ENCODE measurements at regions not wholly inside any gene's neighbourhood (a gene's known extent, or its start where the extent isn't known, plus 50 kb on each side); places are given as distances from the start of the nearest gene placed in this dataset.
A peak's percentile ranks its signal among the peaks of the same experiment; 100 is the strongest.

DNA sequence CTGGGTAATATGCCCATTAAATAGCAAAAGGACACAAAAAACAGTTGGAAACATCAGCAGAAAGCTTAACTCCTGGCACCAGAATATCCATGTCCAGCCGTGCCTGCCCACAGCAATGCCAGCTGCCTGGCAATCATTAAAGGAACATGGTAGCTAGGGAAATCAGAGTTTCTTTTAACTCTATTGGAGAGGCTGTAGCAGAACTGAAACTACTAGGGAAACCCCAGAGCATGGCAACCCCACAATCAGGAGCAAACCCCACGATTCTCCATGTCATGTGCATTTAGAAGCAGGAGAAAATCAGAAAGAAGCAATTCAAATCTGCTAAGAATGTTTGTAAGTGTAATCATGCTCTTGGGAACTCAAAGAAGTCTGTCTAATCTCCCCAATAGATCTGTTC is 409.0 kb upstream of the SMIM21 start:
- DNase-seq: no peak

DNA sequence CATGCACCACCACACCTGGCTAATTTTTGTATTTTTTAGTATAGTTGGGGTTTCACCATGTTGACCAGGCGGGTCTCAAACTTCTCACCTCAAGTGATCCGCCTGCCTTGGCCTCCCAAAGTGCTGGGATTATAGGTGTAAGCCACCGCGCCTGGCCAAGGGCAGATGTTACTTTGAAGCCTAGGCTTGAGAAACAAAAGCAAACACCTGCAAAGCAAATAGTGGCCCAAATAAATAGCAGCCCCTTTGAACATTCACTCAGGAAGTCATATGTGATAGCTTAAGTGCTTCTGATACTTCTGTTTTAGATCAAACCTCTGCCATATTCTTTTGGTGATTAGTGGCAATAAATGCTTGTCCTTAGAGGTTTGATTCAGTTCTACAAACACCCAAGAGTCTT is 404.5 kb upstream of the SMIM21 start:
- no peak for DNase-seq

DNA sequence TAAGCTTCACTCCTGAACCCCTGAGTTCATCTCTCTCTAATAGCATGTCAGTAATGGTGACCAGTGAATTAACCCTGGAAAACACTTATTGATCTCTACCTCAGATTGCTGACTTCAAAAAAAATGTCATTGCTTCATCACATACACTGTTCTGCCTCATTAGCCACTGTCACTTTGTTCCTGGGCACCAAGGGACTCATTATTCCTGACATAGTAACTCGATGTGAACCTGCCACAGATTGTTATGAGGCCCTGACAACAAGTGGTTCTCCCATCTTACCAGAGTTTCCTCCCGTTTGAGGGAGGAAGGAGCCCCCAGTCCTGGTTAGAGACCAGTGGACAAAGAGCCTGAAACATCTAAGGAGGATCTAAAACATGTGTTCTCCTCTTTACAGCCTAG is 403.3 kb upstream of the SMIM21 start:
- no peak for DNase-seq

DNA sequence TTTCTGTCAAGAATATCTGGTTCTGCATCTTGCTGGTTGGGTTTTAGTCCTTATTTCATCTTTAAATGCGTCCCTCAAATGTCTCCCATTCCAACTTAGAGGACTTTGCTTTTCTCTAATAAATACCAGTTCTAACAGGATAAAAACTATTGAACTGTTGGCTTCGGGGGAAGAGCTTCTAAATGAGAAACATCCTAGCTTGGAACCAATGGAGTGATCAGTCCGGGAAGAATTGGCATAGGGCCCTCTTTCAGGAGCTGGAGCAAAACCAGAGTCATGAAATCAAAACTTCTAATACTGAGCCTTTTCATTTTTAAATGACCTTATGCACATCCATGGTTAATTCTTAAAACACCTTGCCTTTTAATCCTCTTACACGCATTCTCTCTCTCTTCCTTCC is 401.6 kb upstream of the SMIM21 start:
- no peak for DNase-seq

DNA sequence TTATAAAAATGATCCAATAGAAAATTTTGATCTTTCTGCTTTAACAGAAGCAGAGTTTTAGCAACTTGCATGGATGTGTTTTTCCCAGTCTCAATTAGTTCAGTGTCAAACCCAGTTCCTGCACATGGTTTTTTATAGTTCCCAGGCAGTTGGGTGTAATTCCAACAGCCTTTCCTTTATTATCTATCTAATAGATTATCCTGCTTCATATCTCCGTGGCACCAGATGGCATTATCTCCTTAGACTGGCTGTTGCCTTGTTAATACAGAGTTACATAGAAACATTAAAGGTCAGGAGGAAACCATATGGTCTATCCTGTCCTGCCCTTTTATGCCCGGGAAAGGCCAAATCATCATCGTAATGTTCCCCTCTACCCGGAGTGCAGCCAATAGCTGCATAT is 400.9 kb upstream of the SMIM21 start:
- DNase-seq: no peak

DNA sequence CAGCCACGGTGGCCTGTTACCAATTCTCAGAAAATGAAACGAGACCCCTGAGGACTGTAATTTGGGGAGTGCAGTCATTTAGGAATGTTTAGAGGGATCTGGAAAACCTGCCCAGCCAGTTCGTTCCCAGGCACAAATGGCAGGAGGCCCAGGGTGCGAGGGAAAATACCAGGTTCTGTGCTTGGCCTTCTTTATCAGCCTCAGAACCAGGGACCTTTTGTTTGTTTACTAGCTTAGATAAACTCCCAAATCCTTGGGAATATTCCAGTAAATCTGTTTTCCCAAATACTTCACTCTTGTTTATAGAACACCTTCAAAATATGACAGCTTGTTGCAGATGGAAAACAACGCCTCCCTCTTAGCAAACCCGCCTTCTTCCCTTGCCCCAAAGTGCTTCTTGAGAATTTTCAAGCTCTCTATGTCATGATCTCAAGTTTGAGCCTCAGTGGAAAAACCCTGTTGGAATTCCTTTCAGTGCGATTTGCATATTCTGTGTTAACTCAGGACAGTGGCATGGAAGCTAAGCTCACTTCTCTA is 400.3 kb upstream of the SMIM21 start:
- DNase-seq: no peak

DNA sequence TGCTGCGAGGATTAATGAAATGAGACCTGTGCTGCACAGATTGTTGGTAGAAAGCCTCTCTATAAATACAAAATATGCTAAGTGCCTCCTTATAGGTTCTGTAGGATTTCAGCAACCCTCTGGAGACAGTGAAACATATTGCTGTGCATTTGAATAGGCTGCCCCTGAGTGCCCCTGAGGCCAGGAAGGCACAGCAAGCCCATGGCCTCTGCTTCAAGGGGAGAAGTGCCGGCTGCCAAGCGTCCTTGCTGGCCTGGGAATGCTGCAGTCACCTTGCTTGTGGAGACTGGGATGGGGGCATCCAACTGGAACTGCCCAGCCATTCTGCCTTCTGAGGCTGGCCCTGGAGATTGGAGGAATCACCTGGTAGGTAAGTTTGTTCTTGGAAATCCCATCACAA is 397.2 kb upstream of the SMIM21 start:
- DNase-seq: no peak

DNA sequence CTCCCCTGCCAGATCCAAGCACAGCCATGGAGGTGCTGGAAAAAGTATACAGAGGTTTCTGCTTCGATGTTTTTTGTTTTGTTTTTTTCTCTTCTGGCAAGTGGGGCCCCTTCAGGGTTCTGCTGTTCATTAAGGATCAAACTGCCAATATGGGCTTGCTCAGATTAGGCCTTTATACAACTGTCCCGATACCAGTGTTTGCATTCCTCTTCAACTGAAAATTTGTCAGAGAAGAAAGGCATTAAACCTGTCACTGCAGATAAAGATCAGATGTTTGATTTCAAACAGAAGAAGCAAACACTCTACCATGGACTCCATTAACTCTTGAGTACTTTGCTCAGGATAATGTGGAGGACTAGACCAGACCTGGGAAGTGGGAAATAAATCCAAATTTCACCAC is 396.0 kb upstream of the SMIM21 start:
- DNase-seq: no peak

DNA sequence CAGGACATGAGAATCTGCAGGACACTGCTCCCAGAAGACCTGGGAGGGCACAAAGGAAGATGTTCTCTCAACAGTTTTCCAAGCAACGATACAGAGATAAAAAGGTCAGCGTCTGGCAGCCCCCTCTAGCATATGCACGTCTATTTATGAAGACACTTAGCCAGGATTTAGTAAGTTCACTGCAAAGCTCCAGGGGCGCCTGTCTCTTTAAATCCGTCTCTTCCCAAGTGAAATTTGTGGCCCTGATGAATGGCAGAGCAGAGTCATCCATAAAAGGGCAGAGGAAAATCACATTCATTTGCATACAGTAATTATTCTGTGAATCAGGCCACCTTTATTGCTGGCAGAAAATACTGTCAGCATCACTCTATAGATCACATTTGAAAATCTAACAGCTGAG is 390.9 kb upstream of the SMIM21 start:
- no peak for DNase-seq

DNA sequence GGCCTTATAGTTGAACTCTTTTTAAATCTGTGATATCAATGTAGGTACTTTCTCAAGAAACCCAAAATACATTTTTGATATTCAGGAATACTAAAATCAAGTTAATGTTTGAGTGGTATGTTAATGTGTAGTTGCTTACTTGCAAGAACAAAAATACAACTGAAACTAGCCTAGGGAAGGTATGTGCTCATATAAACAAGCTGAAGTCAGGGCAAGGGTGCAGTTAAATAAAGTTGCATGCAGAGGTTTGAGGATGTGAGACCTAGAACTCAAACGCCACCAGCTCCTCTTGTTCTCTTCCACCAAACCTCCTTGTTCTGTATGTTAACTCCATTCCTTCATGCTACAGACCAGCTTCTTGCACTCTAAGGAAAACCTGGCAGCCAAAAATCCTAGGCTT is 388.3 kb upstream of the SMIM21 start:
- no peak for DNase-seq

DNA sequence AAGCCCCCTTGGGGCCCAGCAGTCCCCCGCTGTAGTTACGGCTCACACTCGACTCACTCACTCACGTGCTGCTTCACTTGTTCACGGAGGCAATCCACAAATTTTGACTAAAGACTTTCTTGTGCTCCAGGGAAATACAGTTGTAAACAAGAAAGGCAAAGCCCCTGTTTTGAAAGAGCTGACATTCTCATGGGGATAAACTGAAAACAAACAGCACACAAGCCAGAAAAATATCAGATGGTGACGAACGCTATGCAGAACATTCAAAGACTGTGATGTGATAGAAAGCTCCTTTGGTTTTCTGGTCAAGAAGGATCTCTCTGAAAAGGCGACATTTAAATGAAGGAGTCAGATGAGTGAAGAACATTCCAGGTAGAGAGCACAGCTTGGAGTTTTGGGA is 385.3 kb upstream of the SMIM21 start:
- DNase-seq: no peak

DNA sequence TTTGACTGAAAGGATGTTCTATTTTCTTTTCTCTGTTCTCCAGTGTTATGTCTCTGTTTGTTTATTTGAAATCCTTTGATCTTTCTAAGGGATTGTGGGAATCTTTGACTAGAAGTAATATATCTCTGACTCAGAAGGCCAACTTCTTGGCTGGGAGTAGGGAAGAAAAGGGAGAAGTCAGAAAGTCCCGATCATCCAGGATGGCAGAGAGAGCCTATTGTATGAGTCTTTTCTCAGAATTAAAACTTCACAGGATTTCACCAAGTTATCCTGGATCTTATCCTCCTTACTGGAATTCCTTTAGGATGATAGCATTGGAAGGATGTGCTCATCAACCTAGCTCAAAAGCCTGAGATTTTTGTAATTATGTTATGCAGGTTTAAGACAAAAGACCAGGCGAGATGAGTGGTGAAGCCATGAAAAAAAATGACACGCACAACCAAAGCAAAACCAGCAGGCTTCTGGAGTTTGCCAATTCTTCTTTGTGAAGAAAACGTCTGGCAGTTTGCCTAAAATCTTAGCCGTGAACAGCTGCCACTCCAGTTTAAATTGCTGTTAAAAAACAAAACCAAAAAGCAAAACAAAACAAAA is 383.6 kb upstream of the SMIM21 start:
- peak; percentile 68 for DNase-seq

DNA sequence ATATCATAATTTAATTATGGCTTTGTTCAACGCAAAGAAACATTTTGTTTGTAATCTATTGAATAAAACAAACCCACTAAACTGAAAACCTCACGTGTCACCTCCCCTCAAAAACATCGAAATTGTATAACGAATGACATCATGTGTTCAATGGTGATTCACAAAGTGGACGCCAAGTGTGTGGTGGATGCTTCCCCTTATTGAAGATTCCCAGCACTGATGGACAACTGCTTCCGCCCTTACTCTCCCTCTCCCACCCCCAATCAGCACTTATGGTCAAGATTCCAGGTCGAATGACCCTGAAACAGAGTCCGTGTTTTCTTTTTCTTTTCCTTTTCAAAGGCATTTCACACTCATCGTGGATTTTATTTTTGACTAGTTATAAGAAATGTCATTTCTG is 383.0 kb upstream of the SMIM21 start:
- DNase-seq: peak; percentile 17

DNA sequence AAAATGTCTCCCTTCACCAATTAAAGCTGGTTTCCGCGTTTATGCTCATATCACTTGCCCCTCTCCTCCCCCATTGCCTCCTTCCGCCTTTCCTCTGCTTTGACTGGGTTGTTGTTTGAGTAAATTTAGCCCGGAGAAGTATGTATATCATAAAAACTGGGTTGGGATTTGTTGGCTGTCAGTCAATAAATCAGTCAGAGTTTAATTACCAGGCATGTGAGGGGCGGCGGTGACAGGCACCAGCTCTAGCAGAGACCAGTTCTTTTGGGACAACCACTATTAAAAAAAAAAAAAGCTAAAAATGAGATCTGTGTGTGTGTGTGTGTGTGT is 382.4 kb upstream of the SMIM21 start:
- peak; percentile 44 for DNase-seq

DNA sequence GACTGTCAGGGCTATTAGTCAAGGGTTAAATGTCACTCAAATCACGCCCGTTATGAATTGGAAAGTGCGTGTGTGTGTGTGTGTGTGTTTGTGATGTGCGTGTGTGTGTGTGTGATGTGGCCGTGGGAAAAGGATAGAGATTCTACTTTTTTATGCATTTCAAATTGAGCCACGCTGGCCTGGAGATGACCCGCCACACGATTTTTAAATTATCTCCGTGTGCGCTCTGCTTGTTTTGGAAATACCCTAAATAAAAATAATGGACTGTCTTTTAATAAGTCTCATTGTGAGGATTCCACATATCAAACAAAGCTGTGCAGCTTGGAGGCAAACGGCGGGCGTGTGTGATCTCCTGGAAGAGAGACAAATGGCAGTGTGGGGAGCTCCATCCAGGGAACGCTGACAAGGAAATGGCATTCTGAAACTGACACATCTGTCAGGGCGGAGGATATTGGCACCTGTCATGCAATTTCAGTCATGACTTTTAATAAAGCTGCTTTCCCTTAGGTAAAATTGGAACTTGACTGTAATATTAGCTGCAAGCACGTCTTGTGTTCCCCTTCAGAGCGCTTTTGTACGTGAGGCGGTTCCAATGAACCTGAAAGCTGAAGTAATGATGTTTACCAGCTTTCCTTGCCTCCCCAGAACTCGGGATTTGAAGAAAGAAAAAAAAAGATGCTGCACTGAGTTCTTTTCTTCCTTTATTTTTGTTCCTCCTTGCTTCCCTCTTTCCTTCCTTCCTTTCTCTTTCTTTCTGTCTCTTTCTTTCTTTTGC is 381.8 kb upstream of the SMIM21 start:
- peak; percentile 45 for DNase-seq

DNA sequence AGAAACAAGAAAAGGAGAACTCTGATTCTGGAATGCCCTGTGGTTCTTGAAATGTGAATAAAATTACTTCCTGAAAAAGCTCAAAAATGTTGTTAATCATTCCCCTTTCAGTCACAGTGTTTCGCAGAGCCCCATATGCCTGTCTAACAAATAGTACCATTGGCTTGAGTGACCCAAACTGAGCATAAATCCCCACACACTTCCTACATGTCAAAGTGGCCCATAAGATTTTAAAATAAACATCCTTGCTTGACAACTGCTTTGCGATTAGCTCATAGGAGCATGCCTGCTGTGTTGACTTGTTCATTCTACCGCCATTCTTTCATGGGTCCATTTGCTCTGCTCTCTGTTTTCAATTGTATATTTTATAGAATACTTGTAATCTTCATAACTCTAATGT is 377.8 kb upstream of the SMIM21 start:
- no peak for DNase-seq

DNA sequence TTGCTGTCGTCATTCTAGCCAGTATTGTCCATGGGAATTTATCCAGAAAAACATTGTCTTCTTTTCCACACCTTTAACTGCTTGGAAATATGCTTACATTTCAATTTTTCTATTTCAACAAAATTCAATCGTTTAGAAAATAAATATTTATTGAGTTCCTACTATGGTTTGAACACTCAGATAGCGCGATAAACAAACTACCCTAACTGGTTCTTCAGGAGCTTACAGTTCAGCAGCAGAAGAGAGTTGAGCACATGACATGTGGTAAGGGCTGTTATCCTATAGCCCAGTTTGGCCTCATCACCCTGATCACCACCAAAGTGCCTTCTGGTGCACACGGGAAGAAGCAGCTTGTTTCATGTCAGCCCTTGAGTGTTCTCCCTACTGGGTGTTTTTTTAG is 375.2 kb upstream of the SMIM21 start:
- no peak for DNase-seq

DNA sequence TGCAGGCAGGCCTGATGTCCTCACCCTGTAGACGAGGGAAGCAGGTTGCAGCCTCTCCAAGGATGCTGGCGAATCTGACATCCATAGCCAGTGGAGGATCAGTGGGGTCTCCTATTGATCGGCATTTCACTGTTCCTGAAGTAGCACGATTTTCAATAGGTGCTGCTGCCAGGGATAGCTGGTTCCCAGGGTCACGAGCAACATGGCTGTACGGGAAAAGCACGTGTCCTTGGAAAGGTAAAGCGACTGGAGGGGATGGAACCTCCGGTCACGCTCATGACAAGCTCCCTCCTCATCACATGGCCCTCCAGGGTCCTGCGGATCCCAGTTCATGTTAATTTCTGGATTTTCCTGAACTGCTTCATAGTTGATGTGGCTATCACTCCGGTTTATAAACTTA is 373.7 kb upstream of the SMIM21 start:
- DNase-seq: no peak

DNA sequence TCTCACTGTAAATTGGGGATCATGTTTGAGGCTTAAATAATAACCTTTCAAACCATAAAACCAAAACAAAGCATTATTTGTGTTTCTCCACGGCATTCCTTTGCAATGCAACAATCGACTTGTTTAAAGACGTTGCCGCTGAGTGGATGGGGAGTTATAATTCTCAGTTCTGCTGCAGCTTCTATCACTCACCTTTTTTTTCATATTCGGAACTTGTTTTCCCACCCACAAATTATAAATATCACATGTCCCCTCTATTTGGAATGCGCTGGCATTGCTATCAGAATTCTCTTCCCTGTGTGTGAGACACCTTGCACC is 372.8 kb upstream of the SMIM21 start:
- DNase-seq: no peak

DNA sequence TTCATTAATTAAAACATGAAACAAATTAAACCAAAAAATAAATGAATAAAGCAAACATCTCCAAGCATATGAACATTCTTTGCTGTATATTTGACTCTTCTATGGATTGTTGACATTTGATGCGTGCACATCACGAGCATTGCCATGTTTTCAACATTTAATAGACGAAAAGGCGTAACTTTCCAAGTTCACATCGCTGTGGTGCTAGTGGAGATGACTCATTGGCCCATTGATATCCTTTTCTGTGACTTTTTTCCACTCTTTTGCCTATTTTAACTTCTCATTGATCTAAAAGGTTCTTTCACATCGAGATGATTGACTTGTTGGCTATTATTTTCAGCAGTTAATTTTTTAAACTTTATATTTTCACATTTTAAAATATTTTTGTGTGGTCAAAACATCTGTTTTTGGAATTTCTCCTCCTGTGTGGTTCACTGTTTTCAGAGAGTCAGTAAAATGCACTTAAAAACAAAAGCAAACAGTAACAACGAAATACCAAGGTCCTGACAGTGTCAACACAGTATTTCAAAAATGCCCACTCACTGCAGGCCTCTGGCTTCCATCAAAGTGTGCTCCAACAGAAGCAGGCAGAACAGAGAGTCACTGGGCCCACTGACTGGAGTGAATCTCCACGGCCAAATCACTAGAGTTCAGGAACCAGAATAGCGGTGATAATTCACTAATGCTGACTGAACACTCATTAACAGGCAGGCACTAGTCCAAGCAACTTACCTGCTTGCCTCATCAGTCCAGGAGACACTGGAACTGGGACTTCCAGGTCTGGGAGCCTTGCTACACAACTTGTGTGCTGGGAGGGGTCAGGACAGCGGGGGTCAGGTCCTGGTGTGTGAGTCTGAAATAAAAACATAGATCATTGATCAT is 372.2 kb upstream of the SMIM21 start:
- DNase-seq: no peak

DNA sequence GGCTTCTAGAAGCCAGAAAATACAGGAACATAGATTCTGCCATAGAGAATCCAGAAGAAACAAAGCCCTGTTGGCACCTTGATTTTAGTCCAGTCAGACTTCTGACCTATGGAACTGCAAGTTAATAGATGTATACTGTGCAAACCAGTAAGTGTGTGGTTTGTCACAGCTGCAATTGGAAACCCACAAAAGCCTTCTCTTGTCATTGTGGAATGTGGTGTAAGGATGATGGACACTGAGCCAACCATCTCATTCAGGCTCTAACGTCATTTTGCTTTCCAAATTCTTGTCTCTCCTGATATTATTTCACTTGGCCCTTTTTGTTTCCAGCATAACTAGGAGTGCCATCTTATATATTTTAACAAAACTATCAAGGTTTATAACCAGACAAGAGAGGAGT is 369.5 kb upstream of the SMIM21 start:
- no peak for DNase-seq

DNA sequence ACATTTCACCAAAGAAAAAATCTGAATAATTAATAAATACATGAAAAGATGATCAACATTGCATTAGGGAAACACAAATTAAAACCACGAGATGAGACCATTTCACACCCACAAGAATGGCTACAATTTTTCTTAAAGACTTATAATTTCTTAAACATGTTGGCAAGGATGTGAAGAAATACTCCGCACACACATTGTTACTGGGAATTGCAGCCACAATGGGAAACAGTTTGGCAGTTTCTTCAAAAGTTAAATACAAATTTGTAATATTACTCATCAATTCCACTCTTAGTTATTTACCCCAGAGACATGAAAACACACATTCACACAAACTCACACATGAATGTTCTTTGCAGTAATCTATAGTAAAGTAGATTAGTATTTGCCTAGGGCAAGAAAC is 363.3 kb upstream of the SMIM21 start:
- DNase-seq: no peak

DNA sequence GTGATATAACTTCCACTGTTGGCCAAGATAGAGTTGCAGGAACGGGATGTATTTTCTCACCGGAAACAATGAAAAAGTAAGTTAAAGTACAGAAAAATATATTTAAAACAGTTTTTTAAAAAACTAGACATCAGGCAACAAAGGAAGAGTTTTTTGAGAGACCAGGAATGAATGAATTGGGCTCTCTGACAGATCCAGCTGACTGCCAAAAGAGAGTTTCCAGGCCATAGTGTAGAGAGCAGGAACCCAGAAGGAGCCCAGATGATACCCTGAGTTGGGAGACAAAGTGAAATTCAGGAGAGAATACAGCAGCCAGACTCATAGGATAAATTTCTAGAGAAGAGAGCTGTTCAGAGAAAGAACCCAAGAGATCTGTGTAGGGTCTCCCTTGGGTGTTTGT is 362.6 kb upstream of the SMIM21 start:
- no peak for DNase-seq

DNA sequence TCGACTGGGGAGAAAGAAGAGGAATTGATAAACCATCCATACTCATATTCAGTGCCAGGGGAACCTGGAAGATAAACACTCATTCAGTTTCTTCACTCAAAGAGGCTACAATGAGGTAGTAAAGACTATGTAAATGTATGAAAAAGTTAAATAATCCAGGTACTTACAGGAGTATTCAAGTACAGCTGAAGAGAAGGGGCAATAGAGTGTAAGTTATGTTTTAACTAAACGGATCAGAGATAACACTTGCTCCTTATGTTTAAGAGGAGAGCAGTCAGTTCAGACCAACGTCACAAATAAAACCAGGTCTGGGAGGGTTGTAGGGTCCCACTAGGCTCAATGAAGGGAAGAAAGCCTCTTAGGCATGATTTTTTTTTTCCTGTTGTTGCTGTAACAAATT is 358.3 kb upstream of the SMIM21 start:
- no peak for DNase-seq
